HG02884 (cell line): ENCODE measurements at regions not wholly inside any gene's neighbourhood (a gene's known extent, or its start where the extent isn't known, plus 50 kb on each side); places are given as distances from the start of the nearest gene placed in this dataset.

Experiments used
- ATAC-seq: cut with Tn5 transposase; IDR thresholded peaks from one replicate; pipeline ENCODE4 v1.9.1; 2021; ENCODE audit warnings: mild to moderate bottlenecking, moderate library complexity; ENCODE audit not compliant: unreplicated experiment

DNA sequence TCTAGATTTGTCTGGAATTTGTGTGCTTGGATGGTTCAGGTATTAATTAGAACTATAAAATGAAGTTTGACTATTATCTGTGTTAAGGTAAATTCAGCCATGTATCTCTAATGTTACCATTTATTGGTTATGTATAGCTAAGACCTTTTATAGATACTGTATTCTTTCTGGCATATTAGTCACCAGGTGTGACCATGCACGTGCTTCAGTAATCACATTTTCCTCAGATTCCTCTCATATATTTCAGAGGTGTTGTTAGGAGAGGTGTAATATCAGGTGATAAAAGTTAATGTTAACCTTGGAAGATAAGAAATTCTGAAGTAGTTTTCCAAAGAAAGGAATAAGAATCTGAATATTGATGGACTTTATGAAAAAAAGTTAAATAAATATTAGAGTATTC is 194.5 kb upstream of the KHDRBS2 start:
- ATAC-seq: no peak

DNA sequence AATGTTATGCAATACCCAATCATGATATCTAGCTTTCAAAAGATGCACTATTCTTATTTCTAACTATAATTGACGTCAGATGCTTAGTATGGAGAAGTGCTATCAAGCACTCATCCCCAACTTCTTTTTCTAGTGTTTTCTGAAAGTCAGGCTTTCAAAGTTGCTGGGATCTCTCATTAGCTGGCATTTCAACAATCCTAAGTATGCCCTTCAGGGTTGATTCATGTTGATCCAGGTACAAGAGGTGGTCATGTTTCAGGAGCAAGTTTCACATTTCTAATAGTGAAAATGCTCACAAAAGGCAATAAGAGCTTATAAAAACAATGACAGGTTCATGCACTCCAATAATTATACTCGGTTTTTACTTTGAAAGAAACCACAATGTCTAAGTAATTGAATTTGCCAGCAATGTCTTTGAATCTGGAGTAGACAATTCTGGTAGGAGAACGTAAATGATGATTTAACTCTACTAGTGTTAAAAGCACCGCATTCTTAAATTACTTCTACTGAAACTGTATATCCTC is 193.7 kb upstream of the KHDRBS2 start:
- no peak for ATAC-seq

- ATAC-seq: no peak
Observed at GRCh38 chr6:62474793-62475192, 188.8 kb upstream of the KHDRBS2 start.

- ATAC-seq: no peak
Observed at GRCh38 chr6:62466607-62467006, 180.6 kb upstream of the KHDRBS2 start.

GRCh38 chr6:62465206-62465605 is 179.2 kb upstream of the KHDRBS2 start:
- ATAC-seq: no peak

DNA sequence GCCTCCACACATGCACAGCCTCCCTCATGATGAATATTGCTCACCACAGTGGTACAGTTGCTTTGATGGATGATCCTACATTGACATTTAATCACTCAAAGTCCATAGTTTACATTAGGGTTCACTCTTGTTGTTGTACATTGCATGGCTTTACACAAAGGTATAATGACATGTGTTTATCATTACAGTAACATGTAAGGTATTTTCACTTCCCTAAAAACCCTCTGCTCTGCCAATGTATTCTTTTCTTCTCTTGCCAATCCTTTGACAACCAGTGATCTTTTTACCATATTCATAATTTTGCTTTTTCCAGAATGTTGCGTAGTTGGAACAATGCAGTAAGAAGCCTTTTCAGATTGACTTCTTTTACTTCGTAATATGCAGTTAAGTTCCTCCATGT is 166.6 kb upstream of the KHDRBS2 start:
- no peak for ATAC-seq

DNA sequence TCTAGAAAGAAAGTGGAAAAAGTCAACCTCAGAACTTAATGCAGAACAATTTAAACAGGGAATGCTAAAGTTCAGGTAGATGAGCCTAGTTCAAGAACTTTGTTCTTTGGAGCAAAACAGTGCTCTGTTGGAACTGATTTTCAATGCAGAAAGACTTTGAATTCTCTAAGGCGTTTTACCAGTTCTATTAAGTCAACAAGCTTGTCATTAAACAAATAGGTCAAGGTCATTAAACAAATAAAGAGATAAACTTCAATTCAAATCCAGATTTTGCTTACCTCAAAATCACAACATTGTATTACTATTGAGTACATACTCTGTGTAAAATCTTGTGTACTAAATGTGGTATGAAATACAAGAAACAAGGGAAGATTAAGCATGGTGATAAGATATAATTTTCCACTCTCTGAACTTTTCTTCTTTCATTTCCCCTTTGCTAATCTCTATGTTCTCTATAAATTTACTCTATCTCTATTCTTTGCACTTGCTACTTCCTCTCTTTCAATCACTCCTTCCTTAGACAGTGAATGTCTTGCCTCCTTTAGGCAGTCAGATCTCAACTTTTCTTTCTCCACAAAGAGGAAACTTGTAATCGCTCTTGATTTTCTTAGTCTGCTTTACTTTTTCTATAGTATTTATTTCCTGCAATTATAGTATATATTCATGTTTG is 160.8 kb upstream of the KHDRBS2 start:
- no peak for ATAC-seq

GRCh38 chr6:62445521-62445920 is 159.5 kb upstream of the KHDRBS2 start:
- ATAC-seq: no peak

GRCh38 chr6:62441182-62441581 is 155.2 kb upstream of the KHDRBS2 start:
- no peak for ATAC-seq

- no peak for ATAC-seq
Observed at GRCh38 chr6:62429781-62430180, 143.8 kb upstream of the KHDRBS2 start.

DNA sequence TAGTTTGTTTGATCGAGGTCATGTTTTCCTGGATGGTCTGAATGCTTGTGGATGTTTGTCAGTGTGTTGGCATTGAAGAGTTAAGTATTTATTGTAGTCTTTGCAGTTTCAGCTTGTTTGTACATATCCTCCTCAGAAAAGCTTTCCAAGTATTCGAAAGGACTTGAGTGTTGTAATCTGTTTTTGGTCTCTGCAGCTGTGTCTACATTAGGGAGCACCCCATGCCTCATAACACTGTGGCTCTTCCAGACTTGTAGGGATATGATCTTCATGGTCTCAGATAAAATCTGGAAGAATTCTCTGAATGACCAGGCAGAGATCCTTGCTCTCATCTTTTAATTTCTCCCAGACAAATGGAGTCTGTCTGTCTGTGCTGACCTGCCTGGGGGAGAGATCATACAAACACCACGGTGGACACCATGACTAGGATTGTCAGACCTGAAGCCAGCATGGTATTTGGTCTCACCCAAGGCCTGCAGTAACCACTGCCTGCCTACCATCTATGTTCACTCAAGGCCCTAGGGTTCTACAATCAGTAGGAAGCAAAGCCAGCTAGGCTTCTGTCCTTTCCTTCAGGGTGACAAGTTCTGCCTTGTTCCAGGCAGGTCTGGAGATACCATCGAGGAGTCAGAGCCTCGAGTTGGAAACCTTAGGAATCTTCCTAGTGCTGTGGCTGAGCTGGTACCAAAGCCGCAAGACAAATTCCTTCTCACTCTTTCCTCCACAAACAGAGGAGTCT is 114.7 kb upstream of the KHDRBS2 start:
- no peak for ATAC-seq

- ATAC-seq: no peak
Observed at GRCh38 chr6:62393608-62394007, 107.6 kb upstream of the KHDRBS2 start.

GRCh38 chr6:62392291-62392690 is 106.3 kb upstream of the KHDRBS2 start:
- no peak for ATAC-seq

- ATAC-seq: no peak
Observed at GRCh38 chr6:62391358-62391757, 105.3 kb upstream of the KHDRBS2 start.

DNA sequence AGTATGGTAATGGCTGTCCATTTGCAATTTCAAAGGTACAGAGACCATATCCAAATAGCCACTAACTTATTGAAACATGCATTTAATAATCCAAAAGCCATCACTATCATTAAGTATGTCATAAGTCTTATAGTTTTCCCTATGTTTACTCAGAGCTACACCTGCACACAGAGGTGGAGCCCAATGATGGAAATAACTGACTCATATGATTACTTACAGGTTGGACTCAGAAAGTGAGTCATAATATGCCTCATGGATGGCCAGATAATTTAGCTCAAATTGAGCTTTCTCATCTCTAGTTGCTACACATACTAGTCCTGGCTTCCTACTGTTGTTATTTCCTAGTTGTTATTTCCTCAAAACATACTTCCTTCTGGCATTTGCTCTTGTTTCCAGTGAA is 104.4 kb upstream of the KHDRBS2 start:
- ATAC-seq: peak; percentile 53

GRCh38 chr6:62371453-62372210 is 85.6 kb upstream of the KHDRBS2 start:
- ATAC-seq: no peak

DNA sequence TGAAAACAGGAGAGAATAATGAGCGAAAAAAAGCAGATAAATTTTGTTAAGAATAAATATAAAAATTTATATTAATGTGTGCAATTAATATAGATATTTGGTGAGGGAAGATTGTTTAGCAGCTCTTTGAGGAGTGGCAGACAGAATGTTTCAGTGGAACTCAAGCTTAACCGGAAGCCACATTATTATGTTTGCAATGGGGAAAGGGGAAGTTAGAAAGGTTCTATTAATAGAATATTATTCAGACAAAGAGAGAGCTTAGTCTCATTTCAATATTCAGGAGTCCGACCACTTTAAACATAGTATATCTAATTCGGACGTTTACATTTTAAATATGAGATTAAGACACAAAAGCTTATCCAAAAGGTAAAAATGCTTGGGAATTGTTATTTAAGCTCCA is 81.6 kb upstream of the KHDRBS2 start:
- peak; percentile 100 for ATAC-seq

GRCh38 chr6:62362097-62362496 is 76.1 kb upstream of the KHDRBS2 start:
- ATAC-seq: no peak

DNA sequence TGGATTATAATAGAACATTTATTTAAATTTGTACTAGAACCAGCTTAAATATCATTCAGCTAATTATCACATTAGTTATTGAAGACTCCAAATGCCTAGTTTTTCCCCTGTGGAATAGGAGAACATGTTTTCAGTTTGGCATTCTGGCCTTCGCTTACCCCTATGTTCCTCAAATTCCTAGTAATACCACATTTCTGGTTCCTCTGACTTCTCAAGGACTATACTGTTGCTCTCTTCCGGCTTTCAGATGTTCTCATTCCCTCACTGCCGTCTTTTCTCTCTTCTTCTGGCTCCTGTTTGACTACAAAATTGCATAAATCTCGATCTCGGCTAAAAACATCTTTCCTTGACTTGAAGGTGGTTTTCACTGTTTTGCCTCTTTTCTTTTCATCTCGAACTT is 71.8 kb upstream of the KHDRBS2 start:
- ATAC-seq: no peak

DNA sequence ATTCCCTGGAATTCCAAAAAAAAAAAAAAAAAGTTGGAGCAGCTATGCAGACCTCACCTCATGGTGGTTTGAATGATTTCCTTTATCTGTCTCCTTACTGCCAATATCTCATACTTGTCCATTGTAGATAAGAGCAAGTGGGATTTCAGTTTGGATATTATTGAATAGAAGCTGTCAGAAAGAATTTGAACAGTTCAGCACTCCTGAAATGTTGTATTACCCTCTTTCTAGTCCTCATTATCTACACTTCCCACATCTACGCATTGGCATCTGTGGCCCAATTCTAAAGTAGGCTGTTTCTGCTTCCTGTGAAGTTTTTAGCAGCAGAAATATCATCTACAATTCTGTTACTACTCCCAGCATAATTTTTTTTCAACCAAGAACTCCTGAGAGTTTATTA is 68.2 kb upstream of the KHDRBS2 start:
- ATAC-seq: no peak

- no peak for ATAC-seq
Observed at GRCh38 chr6:62345962-62346689, 60.1 kb upstream of the KHDRBS2 start.
